GM18907 (cell line): ENCODE measurements at regions not wholly inside any gene's neighbourhood (a gene's known extent, or its start where the extent isn't known, plus 50 kb on each side); places are given as distances from the start of the nearest gene placed in this dataset.

ENCODE experiments used
- ATAC-seq: cut with Tn5 transposase; IDR thresholded peaks from one replicate; pipeline ENCODE4 v1.9.1; 2021; ENCODE audit warnings: mild to moderate bottlenecking, moderate library complexity; ENCODE audit not compliant: unreplicated experiment

GRCh38 chr19:31500197-31500830 lies 151.1 kb upstream of the TSHZ3 start:
- no peak for ATAC-seq

DNA sequence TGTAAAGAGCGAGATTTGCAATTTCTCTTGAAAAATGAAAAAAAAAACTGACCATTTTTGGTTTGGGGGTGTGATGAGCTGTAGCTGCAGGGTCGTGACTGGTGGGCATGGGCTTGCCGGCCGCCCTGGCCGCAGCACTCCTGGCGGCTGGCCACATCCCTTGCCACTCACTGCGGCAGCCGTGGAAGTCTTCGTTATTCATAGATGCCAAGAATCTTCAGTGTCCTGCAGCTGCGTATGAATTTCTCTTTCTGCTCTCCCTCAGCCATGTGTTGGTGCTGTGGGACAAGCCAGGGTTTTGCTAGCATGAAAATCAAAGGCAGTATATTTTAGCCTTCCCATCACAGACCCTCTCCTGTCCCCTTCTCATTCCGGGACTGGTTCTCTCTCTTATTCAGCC lies 151.7 kb upstream of the TSHZ3 start:
- ATAC-seq = no peak

GRCh38 chr19:31501427-31502195 lies 152.4 kb upstream of the TSHZ3 start:
- ATAC-seq = no peak

DNA sequence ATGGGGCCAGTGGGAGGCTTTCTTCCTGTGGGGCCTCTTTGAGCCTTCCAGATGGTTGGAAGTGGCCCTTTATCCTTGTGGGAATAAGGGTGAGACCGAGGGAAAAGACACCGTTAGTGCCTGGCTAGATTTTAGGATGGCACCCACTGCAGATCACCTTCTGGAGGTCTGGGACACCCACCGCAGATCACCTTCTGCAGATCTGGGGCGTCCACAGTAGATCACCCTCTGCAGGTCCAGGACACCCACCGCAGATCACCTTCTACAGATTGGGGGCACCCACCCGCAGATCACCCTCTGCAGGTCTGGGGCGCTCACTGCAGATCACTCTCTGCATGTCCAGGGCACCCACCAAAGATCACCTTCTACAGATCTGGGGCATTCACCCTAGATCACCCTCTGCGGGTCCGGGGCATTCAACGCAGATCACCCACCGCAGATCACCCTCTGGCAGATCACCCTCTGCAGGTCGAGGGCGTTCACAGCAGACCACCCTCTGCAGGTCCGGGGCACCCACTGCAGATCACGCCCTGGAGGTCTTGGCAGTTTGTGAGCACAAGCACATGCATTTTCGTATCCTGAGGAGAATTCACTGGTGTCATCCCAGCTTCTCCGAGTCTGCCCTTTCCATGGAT lies 153.4 kb upstream of the TSHZ3 start:
- ATAC-seq = no peak

DNA sequence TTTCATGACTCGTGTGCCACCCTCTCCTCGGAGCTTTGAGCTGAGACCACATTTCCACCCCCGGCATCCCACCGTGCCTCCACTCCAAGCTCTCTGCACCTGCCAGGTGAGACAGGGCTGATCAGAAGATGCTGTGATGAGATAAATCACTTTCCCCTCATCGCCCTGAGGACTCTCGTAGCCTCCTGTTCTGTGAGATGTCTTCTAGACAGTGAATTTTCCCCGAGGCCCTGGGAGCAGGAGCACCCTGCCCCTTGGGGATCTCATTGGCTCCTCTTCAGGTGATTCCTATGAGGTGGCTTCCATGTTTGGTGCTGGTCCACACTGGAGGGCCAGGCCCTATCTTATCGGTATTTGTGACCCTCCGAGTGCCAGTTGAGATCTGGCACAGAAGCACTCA lies 154.0 kb upstream of the TSHZ3 start:
- ATAC-seq = no peak

GRCh38 chr19:31504221-31504620 lies 155.0 kb upstream of the TSHZ3 start:
- no peak for ATAC-seq

DNA sequence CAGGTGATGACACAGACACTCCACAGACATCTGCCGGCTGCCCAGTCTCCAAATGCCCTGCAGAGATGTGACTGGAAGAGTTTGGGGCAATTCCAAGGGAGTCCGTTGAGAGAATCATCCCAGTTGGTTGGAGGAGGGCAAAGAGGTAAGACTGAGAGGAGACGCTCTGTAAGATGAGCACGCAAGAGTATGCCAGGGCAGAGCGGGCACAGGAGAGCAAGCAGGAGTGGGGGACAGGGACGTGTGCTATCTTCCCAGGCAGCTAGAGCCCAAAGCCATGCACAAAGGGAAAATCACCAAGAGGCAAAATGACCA lies 156.3 kb upstream of the TSHZ3 start:
- no peak for ATAC-seq

DNA sequence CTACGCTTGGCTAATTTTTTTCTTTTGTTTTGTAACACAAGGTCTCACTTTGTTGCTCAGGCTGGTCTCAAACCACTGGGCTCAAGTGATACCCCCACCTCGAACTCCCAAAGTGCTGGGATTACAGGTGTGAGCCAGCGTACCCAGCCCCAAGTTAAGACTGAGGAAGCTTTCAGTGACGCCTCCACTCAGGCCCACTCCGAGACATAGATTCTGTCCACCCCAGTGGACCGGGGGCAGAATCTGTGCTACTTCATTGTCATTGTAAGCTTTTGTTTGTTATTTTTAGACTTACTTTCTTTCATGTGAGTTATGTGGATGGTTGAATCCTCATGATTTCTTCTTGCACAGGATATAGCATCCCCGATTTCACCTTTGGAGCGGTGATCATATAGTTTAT lies 156.9 kb upstream of the TSHZ3 start:
- ATAC-seq = no peak

- no peak for ATAC-seq
Observed at GRCh38 chr19:31510635-31511034, 161.4 kb upstream of the TSHZ3 start.

DNA sequence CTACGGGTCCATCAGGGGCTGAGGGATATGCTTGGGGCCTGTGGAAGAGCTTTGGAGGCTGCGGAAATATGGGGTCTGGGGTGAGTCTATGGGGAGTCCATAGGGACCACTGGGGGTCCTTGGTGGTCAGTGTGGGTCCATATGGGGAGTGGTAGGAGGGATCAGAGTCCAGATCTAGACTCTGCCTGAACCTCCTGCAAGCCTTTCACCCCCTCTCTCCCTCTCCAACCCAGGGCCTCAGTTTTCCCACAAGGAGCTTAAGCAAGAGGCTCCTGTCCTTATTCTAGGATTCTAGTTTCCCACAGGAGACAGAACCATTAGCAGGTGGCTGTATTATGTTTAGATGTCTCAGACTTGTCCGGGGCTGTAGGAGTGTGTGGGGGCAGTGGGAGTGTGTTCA lies 161.9 kb upstream of the TSHZ3 start:
- no peak for ATAC-seq

DNA sequence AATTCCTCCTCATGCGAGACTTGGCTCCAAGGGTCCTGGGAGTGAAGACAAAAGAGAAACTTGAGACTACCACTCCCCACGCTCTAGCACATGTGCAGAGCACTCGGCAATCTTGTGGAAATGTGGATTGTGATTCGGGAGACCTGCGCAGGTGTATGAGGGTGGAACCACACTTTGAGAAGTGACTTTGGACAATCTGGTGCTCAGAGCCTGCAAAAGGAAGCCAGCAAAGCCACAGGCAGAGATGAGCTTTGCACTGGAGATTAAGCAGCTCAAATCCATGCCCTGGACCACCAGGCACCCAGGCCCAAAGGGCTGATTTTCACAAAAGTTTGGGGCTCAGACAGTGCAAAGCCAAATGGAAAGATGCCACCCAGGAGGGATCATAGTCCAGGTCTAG lies 162.5 kb upstream of the TSHZ3 start:
- no peak for ATAC-seq

DNA sequence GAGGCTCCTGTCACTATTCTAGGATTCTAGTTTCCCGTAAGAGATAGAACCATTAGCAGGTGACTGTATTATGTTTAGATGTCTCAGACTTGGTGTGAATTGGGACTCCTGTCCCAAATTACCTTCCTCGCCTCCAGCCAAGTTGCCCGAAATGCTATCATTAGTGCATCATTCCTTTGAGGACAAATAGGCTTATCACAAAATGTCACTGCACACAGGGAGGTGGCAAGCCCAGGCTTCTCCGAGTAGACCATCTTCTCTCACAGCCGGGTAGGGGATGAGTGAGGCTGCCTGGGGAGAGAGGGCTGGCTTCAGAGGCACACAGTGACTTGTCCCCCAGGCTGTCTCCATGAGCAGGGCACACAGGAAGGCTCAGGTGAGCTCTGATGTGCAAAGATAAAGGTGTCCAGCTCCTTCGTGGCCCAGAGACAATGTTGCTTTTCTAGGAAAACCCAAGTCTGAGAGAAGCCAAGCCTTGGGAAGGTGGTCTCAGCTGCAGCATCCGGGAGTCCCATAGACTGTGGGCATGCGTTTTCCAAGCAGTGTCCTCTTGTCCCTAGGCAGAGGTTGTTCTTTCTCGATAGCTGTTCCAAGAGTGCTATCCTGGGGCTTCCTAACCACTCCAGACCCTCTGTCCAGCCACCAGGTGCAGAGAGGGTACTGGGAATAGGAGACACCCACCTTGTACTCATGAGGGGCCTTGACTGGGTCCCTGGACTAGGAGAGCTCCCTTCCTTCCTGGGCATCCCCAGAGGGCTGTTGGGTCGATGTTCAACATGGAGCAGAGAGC lies 163.1 kb upstream of the TSHZ3 start:
- ATAC-seq = no peak

DNA sequence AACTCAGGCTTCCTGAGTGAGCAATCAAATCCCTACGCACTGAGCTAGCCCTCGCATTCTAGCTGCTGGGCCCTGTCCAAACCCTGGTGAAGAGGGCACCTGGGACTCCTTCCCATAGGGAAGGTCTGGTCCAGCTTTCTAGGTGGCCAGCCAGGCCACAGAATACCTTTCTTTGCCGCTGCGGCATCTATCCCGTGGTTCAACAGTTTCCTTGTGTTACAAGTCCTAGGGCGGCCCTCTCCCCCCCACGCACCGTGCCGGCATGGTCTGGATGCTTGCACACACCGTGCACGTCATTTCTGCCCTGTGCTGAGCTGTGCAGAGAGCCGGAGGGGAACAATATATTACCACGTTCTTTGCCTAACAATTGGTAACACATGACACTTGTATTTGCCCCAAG lies 164.6 kb upstream of the TSHZ3 start:
- ATAC-seq = no peak

DNA sequence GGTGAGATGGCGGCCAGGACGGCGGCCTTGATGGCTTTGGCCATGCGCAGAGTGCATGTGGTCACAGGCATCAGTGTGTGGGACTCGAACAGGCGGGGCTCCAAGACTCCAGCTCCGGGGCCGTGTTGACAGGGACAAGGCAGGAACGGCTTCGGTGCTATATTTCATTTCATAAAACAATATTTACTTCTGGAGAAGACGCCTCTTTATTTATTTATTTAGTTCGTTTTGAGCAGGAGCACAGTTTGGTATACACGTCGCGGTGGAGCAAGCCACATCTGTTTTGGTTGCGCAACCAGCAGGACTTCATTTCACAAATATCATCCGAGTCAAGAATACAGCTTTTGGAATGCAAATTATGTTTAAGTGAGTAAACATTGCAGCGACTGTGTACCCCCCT lies 166.7 kb upstream of the TSHZ3 start:
- no peak for ATAC-seq

DNA sequence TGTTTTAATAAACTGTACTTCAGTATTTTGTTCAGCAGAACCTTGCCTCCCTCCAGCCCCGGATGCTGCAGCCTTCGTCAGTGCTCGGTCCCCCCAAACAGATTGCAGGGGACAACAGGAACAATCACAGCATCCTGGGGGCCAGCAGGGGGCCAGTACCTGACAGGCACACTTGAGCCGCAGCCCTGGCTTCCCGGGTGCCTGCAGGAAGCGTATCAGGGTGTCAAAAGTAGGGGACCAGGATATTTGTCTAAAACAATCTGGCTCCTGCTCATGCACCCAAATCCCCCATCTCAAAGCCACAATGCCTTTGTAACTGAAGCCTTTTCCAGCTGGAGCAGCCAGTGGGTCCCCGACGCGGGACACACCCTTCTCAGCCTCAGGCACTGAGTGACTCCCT lies 167.5 kb upstream of the TSHZ3 start:
- no peak for ATAC-seq

GRCh38 chr19:31517224-31518180 lies 168.3 kb upstream of the TSHZ3 start:
- ATAC-seq = no peak

DNA sequence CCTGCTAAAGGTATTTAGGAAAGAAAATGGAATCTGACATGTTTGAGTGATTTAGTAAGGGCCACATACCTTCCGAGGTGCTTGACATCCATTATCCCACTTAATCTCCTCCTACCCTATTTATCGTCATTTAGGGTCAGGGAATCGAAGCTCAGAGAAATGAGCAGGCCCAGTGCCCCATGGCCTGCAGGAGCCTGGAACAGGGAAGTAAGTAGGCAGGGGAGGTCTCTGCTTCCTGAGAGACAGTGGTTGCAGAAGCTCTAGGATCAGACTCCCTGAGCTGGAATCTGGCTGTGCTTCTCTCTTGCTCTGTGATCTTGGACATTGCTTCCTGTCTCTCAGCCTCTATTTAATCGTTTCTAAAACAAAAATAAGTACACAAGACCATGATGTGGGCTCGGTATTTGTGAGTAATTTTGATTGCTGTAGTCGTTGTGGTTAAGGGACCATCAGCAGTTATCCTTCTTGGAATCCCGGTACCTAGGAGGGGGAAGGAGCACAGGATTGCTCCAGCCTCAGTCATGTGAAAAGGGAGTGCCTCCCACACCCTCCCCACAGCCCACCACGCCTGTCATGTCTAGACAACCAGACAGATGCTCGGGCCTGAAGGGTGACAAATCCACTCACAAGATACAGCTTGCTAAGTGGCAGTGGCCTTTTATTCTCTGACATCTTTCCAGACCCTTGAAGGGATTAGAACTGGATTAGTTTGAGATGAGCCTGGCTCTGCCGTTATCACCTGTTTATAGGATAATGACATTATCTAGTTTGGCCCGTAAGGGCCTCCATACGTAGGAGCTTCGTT lies 169.2 kb upstream of the TSHZ3 start:
- ATAC-seq = no peak

DNA sequence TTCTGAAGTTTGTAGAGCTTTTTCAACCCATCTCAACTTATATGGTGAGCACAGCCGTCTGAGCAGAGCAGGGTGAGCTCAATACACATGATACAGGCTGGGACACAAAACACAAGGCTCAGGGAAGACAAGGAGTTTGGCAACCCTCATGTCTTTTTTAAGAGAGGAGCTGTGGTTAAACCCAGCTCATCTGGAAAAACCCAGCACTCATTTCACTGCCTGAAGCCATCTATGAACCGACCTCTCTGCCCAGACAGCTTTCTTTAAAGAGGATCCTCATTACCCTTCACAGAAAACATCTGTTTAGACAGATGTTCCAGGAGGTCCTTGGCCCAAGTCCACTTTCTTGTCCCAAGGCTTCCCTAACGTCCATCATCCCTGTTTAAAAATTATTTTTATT lies 170.0 kb upstream of the TSHZ3 start:
- no peak for ATAC-seq

- no peak for ATAC-seq
Observed at GRCh38 chr19:31519908-31520307, 170.7 kb upstream of the TSHZ3 start.

DNA sequence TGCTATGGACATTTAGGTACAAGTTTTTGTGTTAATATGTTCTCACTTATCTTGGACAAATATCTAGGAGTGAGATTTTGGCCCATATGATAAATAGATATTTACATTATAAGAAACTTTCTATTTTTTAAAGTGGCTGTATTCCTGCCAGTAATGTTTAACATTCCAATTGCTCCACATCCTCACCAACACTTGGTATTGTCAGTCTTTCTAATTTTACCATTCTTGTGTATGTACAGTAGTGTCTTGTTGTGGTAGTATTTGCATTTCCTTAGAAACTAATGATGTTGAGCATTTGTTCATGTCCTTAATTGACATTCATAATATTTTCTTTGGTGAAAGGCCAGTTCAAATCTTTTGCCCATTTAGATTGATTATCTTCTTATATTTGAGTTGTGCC lies 171.4 kb upstream of the TSHZ3 start:
- no peak for ATAC-seq
